OCI-LY7 (cell line): ENCODE measurements at regions not wholly inside any gene's neighbourhood (a gene's known extent, or its start where the extent isn't known, plus 50 kb on each side); places are given as distances from the start of the nearest gene placed in this dataset. TPM values are rescaled to one million over a fixed set of nuclear protein-coding genes. Genes with fewer than 3 reads are reported as not detected.

ENCODE experiments used
- small RNA-seq: library from RNA; depleted of rRNA; stranded (forward); fragments of <200 nt; gene quantifications from one replicate; pipeline ENCODE3, GENCODE V24; 2014

Small RNA genes in the stretch of these regions (small RNA-seq; reads per million reads assigned to genes)
- not detected for gene RNU7-14P
